MCF 10A (cell line): ENCODE measurements at regions not wholly inside any gene's neighbourhood (a gene's known extent, or its start where the extent isn't known, plus 50 kb on each side); places are given as distances from the start of the nearest gene placed in this dataset.

Experiments
- BruUV-seq: library from RNA; stranded (reverse); fragments of 400-500 nt; replicated peaks from 2 replicates; lab custom pipeline; 2021; lab: Mats Ljungman, UMichigan
- CTCF ChIA-PET: fragments of 300-600 bp; sonication (Branson Sonifier 250); formaldehyde crosslinking; extraction: SDS; loops from one replicate; lab custom pipeline; 2021; ENCODE audit warnings: antibody characterized with exemption, inconsistent platforms; lab: Yijun Ruan, JAX
- POLR2A ChIA-PET: fragments of 300-600, 350-650 bp; sonication (Branson Sonifier 250); formaldehyde crosslinking; extraction: SDS; loops from one replicate; lab custom pipeline; 2020; ENCODE audit warnings: antibody characterized with exemption, inconsistent platforms; lab: Yijun Ruan, JAX
- DNase-seq: peaks from one replicate; pipeline ENCODE4 v3.0.0-alpha.2; 2018; ENCODE audit not compliant: unreplicated experiment
- H3K27ac Mint-ChIP-seq: one replicate; pipeline ENCODE4 v1.8.0; 2022; ENCODE audit warnings: mild to moderate bottlenecking, low read depth, mixed read lengths; ENCODE audit not compliant: unreplicated experiment
- H3K27me3 Mint-ChIP-seq: one replicate; pipeline ENCODE4 v1.8.0; 2022; ENCODE audit warnings: mixed read lengths; ENCODE audit not compliant: insufficient read depth, unreplicated experiment
- H3K36me3 Mint-ChIP-seq: one replicate; pipeline ENCODE4 v1.8.0; 2022; ENCODE audit warnings: mild to moderate bottlenecking, moderate library complexity, mixed read lengths; ENCODE audit not compliant: insufficient read depth, unreplicated experiment
- H3K4me1 Mint-ChIP-seq: one replicate; pipeline ENCODE4 v1.8.0; 2022; ENCODE audit warnings: mixed read lengths; ENCODE audit not compliant: insufficient read depth, unreplicated experiment
- H3K4me3 Mint-ChIP-seq: one replicate; pipeline ENCODE4 v1.8.0; 2022; ENCODE audit warnings: mild to moderate bottlenecking, moderate library complexity, mixed read lengths; ENCODE audit not compliant: unreplicated experiment
- H3K9me3 Mint-ChIP-seq: one replicate; pipeline ENCODE4 v1.8.0; 2022; ENCODE audit warnings: mixed read lengths; ENCODE audit not compliant: unreplicated experiment
- CTCF ChIP-seq: fragments of 200-600 bp; IDR thresholded peaks from one replicate; pipeline ENCODE4 v1.8.0; 2022; ENCODE audit warnings: antibody characterized with exemption, mild to moderate bottlenecking; ENCODE audit not compliant: unreplicated experiment
- intact Hi-C: fragments of 100-400 bp; cut with micrococcal nuclease; formaldehyde crosslinking; loops from 2 replicates; pipeline ENCODE4 v1.14.1; 2022

GRCh38 chr6:142601427-142601826 lies 299.6 kb downstream of the ADGRG6 start:
- Mint-ChIP-seq H3K9me3 (no peaks in the 10 kb centered on the region), H3K27me3 (no peaks in the 10 kb centered on the region), H3K36me3 (no peaks in the 10 kb centered on the region), H3K27ac (no peak overlapping the region), H3K4me3 (no peak overlapping the region), H3K4me1 (peaks cover 8% of the 10 kb centered on the region)
- CTCF ChIA-PET, result interaction anchor here (1.2 kb wide), 1 partner anchor 34 kb away, joined by 3 read pairs; no protein-coding TSS in a partner anchor
- TF ChIP-seq CTCF, result no peak
- POLR2A ChIA-PET, result no interaction called here
- no TSS peak for BruUV-seq
- intact Hi-C loops, result no loop called here
- DNase-seq, result no peak

GRCh38 chr6:142602972-142603371 lies 301.2 kb downstream of the ADGRG6 start:
- TF ChIP-seq CTCF, result no peak
- Mint-ChIP-seq H3K9me3 (no peaks in the 10 kb centered on the region), H3K4me3 (no peak overlapping the region), H3K27ac (no peak overlapping the region), H3K4me1 (peaks cover 9% of the 10 kb centered on the region), H3K36me3 (no peaks in the 10 kb centered on the region), H3K27me3 (no peaks in the 10 kb centered on the region)
- POLR2A ChIA-PET, result interaction anchor here (1.0 kb wide), 1 partner anchor 37 kb away, joined by 4 read pairs; no protein-coding TSS in a partner anchor
- no TSS peak for BruUV-seq
- intact Hi-C loops, result no loop called here
- no peak for DNase-seq
- CTCF ChIA-PET, result interaction anchor here (0.5 to 0.7 kb wide), 2 partner anchors 481 to 551 kb away, joined by 3 to 5 read pairs; no protein-coding TSS in a partner anchor

GRCh38 chr6:142605922-142606485 lies 304.2 kb downstream of the ADGRG6 start:
- H3K9me3 Mint-ChIP-seq, result no peaks in the 10 kb centered on the region
- BruUV-seq, result no TSS peak
- no peak overlapping the region for H3K4me3 Mint-ChIP-seq
- peak; percentile 32 for DNase-seq
- no peaks in the 10 kb centered on the region for H3K27me3 Mint-ChIP-seq
- peak overlapping the region; percentile 40 for H3K27ac Mint-ChIP-seq
- no peaks in the 10 kb centered on the region for H3K36me3 Mint-ChIP-seq
- CTCF ChIA-PET, result no interaction called here
- POLR2A ChIA-PET, result interaction anchor here (1.3 kb wide), 1 partner anchor 10 kb away, joined by 3 read pairs; no protein-coding TSS in a partner anchor
- no peak for TF ChIP-seq CTCF
- peaks cover 9% of the 10 kb centered on the region for H3K4me1 Mint-ChIP-seq
- intact Hi-C loops, result no loop called here

GRCh38 chr6:142612956-142613355 lies 311.1 kb downstream of the ADGRG6 start:
- H3K4me1 Mint-ChIP-seq, result no peaks in the 10 kb centered on the region
- no peak overlapping the region for H3K27ac Mint-ChIP-seq
- intact Hi-C loops, result no loop called here

More at GRCh38 chr6:142612956-142613355, 311.1 kb downstream of the ADGRG6 start:
- no peak for TF ChIP-seq CTCF
- CTCF ChIA-PET, result no interaction called here
- POLR2A ChIA-PET, result no interaction called here
- H3K27me3 Mint-ChIP-seq, result no peaks in the 10 kb centered on the region
- H3K4me3 Mint-ChIP-seq, result no peak overlapping the region
- H3K36me3 Mint-ChIP-seq, result no peaks in the 10 kb centered on the region
- BruUV-seq, result no TSS peak
- peaks cover 7% of the 10 kb centered on the region for H3K9me3 Mint-ChIP-seq
- no peak for DNase-seq
